Kidney tubule cell (primary cell): ENCODE measurements at regions not wholly inside any gene's neighbourhood (a gene's known extent, or its start where the extent isn't known, plus 50 kb on each side); places are given as distances from the start of the nearest gene placed in this dataset.

Experiments
- DNase-seq: peaks from one replicate; pipeline ENCODE4 v3.0.0-alpha.2; 2018; ENCODE audit warnings: low spot score

DNA sequence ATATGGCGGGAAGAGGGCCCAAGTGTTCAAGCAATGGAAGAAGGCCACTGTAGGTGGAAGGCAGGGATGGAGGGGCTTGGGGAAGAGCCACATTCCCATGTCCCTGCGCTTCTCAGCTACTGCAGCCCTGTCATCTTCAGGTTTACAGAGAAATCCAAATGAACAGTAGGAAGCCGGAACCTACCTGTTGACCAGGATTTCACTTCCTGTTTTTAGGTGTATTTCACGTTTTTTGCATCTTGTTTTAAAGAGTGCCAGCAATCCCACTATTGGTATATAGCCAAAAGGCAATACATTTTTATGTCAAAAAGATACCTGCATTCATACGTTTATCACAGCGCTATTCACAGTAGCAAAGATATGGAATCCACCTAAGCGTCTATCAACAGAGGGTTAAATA, 159.2 kb downstream of the SLC35B3 start:
- no peak for DNase-seq

- no peak for DNase-seq
Measured at GRCh38 chr6:8275667-8276066, 159.7 kb downstream of the SLC35B3 start.

- DNase-seq: no peak
Measured at GRCh38 chr6:8274226-8274625, 161.1 kb downstream of the SLC35B3 start.

DNA sequence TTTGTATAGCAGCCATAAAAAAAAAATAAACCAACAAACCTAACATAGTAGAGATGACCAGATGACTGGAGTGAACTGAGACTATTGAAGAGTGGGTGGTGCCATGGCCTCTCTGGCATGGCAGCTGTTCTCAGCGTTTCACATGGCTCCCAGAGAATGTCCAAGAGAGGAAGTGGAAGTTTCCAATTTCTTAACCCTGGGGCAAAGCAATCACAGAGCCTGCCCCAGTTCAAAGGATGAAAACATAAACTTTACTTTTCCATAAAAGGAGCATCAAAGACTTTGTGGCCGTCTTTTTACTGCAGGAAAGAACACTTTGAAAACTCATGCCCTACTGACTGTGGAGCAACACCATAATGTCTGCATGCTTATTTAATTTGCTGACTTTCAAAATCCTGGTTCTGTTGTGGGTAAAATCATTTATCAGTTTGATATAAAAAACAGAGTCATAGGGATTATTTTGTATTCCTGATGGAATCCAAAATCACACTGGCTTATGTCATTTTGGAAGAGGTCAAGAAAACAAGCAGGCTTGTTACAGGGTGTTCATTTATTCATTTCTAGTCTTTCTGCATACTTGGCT, 165.4 kb downstream of the SLC35B3 start:
- DNase-seq: no peak

DNA sequence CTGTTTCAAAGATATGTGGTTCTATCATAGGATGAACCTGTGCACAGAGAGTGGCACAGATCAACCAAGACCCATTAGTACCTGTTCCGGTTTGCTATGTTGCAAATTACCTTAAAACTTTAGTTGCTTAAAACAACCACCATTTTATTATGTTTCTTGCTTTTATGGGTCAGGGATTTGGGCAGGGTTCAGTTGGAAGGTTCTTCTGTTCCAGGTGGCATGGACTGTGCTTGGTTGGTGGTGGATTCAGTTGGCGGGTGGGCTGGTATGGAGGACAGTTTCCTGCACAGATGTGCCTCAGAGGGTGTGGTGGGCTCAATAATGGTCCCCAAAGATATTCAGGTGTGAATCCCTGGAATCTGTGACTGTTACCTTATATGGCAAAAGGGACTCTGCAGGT, 166.3 kb downstream of the SLC35B3 start:
- DNase-seq: no peak

- no peak for DNase-seq
Measured at GRCh38 chr6:8268606-8269005, 166.3 kb upstream of the EEF1E1 start.

DNA sequence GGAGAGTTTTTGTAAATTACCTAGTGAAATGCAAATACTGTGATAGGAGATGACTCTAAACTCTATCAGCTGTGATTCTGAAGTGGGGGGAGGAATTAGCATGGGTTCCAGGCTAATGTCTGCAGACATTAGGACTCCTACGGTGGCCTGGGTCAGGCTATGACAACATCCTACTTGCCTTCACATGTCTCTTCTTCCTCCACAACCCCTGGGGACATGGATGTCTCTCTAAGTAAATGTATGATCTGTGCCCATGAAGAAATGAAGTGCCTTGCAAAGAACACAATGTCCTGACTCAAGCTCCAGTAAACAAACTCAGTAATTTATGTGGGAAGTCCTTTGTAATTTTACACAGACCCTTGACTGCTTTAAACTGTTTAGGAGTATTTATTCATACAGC, 165.8 kb upstream of the EEF1E1 start:
- no peak for DNase-seq

DNA sequence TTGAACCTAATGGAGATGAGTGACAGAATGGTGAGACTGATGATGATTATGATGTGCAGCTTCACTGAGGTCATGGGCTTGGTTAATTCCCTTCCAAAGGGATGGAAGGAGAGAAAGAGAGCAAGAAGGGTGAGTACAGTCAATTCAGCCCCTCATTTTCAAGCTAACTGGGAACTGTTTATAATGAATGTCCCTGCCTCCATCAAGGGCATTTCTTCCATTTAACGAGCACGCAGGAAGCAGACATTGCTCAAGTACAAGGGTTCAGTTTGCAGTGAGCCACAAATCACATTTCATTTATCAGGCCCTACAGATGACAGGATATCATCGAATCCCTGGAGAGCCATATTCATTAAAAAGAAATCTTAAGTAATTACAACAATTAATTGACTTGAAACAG, 158.3 kb upstream of the EEF1E1 start:
- no peak for DNase-seq

DNA sequence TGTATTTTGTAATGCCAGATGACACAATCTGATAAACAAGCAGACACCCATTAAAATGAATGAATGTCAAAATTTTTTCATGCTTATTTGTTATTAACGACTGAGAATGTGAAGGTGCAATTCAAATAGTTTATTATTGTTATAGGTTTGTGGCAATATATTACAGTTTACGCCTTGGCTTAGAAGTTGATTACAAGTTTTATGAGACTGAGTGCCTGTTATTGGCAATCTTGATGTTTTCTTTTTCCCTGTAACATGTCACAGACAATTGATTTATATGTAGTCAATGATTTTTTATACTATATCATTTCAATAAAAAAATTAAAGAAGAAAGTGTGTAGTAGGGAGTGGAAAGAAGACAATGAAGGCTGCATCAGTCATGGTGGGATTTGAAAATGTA, 144.1 kb upstream of the EEF1E1 start:
- DNase-seq: no peak

GRCh38 chr6:8245726-8246125, 143.4 kb upstream of the EEF1E1 start:
- DNase-seq: no peak

DNA sequence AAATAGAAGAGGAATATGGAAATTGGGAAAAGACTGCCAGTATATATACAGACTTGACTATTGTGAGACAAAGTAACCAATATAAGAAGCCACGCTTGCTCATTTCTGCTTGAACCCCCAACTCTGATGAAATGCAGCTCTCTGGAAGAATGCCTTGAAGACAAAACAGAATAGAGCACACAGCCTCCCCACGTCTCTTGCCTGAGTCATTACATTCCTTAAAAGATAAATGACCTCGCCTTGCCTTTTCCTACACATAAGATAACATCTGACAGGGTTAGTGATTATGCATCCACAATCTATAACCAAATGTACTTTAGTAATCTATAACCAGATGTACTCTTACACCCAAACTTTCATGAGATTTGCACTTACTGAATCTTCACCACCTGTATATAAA, 141.1 kb upstream of the EEF1E1 start:
- DNase-seq: peak; percentile 53

DNA sequence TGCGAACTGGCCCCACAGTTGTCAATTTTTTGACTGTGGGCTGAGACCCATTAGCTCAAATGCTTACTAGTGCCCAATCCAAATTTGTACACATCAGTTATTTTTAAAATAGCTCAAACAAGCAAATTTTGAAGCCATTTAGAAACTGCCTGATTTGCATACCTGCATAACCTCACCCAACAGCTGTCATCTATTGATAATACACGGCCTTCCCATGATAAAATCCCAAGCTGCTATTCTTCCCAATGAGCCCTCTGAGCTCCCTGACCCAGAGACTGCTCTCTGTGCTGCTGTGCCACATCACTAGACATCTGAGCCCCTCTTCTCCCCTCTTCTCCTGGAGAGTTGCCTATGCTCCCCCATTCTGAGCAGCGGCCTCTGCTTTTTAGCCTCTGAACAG, 140.5 kb upstream of the EEF1E1 start:
- no peak for DNase-seq

DNA sequence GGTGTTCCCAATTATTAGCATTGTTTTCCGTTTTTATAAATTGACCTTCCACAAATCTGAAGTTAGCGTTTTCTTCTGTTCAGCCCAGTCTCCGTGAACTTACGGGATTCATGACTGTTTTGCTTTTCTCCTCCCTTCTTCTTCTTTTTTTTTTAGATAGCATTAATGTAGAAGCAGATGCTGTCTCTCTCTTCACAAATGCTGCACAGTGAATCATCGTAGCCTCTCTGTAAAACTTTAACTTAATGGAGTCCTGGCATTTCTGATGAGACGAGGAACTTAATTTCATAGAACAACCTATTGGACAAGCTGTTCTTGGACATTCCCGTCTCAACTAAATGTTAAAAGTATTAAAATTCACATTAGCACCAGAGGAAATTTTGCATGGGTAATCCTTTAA, 138.0 kb upstream of the EEF1E1 start:
- peak; percentile 75 for DNase-seq

DNA sequence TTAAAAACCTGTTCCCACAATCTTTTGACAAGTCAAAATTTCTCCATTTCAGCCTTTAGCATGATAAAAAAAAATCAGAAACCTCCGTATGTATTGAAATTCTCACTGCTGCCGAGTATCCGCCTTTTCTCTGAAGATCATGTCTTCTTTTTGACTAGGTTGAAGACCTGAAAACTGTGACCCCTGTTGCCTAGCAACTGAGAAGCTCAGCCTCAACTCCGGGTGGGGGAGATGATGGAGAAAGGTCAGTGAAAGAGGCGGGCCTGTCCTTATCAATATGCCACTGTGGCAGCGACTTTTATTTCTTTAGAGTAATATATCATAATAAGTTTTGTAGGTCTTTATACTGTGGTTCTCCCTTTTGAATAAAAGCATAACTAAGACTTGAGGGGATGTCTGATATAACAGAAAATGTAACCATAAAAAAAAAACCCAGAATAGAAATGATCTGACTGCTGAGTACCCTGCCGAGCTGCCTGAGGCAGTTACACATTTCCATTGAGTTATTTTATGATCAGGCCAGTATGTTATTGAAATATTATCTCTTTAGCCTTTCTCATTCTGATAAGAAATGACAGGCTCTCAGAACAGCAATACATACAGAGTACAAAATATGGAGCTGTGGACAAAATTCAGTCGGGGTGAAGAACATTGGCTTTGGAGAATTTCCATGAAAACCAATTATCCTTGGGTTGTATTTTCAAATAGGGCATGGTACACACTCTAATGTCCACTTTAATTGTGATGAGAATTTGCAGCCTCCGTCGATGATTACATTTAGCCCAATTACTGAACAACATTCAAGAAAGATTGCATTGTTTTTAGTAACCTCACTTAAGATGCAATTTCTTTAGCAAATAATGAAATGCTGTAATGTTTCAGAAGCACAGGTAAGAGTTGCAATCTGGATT, 136.7 kb upstream of the EEF1E1 start:
- no peak for DNase-seq

DNA sequence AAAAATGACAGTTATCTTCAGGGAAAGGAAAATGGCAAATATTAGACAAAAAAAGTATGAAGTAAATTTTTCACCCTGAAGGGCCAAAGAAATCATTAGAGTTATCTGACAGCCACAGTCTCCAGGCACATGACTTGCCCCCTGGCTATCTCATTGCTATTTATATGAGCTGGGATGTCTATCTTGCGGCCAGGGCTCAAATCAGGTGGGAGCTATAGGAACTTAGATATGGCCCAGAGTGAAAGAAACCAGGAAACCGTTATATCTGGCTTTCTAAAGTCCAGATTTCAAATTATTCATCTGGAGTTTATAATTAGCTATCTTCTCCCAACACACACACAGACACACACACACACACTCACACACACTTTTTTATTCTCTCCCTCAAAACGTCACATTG, 135.3 kb upstream of the EEF1E1 start:
- DNase-seq: no peak

DNA sequence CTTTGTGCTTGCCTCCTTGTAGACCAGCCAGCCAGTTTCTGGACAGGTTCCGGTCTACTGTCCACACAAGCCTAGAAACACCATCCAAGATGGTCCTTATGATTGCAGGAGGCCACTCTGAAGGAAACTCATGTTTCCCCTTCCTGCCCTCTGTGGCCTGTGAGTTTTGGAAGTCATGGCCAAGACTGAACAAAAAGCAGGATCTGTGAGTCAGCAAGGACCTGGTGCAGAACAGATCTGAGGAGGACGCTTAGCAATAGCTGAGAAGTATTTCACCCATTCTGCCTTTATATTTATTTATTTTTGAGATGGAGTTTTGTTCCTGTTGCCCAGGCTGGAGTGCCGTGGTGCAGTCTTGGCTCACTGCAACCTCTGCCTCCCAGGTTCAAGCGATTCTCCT, 134.6 kb upstream of the EEF1E1 start:
- DNase-seq: peak; percentile 50

DNA sequence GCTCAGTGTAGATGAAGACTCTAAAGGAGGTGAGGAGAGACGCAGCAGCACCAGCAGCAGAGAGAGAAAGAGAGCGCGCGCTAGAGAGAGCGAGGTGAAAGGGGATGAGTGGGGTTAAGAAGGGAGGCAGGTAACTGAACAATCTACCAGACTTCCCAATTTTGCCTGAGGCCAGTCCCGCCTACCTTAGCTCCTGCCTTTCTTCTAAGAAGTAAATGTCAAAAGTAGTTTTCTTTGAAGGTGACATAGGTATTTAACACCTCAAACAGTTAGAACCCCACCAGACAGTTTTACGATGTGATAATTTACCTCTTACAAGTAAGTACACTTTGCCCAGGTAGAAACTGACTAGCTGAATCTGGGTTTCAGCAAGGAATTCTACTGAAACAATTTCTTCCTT, 132.0 kb upstream of the EEF1E1 start:
- DNase-seq: no peak

GRCh38 chr6:8231956-8232355, 129.6 kb upstream of the EEF1E1 start:
- DNase-seq: no peak

DNA sequence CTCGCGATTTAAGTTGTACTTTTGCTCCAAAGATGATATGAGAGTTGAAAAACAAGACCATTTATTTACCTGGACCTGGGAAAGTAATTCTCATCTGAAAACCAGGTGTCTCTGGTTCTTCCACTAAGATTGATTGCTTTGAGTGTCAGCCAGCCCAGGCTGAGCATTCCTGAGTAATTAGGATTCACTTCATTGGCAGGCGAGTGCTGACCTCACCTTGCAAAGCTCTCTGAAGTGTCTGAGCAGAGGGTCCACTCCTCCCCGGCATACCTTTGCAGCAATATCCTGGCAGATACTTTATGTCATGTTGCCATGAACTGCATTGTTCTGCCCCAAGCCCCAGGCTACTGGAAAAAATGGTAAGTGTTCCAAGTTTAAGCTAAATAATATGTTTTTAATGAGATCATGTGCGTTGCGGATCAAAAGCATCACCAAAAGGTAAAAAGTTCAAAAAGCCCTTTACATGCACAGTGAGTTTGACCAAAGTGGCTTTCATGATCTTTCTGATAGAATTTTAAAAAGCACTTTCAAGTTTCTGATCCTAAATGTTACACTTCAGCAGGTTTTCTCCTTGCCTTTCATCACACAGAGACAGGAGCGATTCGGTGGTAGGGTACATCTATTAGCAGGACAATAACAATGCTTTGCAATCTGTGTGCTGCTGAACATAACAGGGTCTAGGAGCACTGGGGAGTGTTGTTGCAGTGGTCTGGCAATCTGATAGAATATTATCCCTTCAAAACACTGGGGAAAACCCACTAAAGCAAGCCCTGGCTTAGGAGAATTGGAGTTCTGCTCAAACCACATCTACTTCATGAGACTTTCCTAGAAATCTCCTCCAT, 127.8 kb upstream of the EEF1E1 start:
- peak; percentile 52 for DNase-seq

DNA sequence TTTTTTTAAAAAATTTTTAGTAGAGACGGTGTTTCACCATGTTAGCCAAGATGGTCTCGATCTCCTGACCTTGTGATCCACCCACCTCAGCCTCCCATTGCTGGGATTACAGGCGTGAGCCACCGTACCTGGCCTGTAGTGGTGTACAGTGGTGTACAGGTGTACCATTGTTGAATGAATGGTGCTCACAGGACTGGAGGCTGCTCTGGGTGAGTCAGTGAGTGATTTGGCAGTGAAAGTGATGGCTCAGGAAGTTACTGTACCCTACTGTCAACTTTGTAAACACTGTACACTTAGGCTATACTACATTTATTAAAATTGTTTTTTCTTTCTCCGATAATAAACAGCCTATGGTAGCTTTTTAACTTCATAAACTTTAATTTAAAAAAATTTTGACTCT, 122.8 kb upstream of the EEF1E1 start:
- peak; percentile 6 for DNase-seq

GRCh38 chr6:8223678-8224077, 121.3 kb upstream of the EEF1E1 start:
- DNase-seq: no peak

DNA sequence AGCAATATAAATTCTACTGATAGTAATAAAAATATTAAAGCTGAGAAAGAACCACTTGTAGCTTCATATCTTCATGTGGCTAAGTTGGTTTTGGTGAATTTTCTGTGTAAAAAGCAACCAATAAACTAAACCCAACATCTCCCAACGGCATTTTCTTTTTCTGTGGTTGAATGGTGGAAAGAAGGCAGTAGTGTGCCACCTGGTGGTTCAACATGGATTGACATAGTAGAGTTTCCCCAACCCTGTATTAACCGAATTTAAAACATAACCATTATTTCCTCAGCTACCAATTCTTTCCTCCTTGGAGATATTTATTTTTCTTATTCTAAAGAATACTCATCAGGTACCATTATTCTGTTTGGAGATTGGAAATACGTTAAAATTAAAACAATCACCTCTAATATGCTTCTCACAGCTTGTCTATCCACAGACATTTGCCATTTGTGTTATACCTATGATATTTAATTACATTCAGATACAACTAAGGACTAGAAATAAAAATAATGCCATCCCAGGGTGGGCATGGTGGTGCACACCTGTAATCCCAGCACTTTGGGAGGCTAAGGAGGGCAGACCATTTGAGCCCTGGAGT, 117.1 kb upstream of the EEF1E1 start:
- peak; percentile 55 for DNase-seq

DNA sequence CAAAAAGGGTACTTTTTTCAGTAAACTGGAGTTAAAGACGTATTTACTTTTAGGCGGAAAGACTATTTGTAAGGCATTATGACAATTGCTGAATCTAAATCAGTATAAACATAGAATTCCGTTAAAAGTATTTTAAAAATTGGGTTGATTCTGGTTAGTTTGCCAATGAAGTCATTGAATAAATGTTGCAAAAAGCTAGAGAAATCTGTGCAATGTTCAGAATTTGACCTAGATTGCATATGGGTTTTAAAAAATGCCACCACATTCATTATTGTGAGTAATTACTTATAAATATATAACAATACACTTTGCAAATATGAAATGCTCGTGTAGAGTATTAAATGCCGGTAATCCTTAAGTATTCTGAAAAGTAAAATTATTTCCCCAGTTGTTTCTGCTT, 116.5 kb upstream of the EEF1E1 start:
- no peak for DNase-seq
